ENCODE measurements at regions not wholly inside any gene's neighbourhood (a gene's known extent, or its start where the extent isn't known, plus 50 kb on each side); places are given as distances from the start of the nearest gene placed in this dataset.
"Not testable (repeated sequence)": the region's sequence is repeated elsewhere in the genome, so short reads cannot be mapped to it uniquely, and the experiment has no call there.

DNA sequence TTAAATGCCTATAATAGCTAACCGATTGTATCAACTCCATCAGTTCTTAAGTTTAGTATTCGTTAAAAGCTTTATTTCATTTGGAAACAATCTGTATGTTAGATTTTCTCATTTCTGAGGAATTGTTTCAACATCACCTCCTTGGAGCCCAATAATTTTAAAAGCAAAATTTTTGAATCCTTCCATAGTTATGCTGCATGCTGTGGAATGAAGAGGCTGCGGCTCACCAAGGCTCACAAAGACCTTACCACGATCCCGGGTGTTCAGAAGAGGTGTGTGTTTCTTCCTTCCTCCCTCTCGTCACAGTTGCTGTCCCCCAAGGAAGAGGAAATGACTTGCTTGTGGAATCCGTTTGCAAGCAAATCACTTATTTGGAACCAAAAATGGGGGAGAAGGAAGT, 143.8 kb downstream of the FGF1 start:
- ATAC-seq (no peak), DNase-seq (no peak)
- H3K4me3 Mint-ChIP-seq: no peak overlapping the region
- H3K4me1 Mint-ChIP-seq: peaks cover 2% of the 10 kb centered on the region
- H3K27me3 Mint-ChIP-seq: peaks cover 16% of the 10 kb centered on the region
- CTCF ChIA-PET: no interaction called here
- H3K9me3 Mint-ChIP-seq (ENCODE audit: low read depth): no peaks in the 10 kb centered on the region
- no peaks in the 10 kb centered on the region for H3K36me3 Mint-ChIP-seq
- no peak overlapping the region for H3K27ac Mint-ChIP-seq

DNA sequence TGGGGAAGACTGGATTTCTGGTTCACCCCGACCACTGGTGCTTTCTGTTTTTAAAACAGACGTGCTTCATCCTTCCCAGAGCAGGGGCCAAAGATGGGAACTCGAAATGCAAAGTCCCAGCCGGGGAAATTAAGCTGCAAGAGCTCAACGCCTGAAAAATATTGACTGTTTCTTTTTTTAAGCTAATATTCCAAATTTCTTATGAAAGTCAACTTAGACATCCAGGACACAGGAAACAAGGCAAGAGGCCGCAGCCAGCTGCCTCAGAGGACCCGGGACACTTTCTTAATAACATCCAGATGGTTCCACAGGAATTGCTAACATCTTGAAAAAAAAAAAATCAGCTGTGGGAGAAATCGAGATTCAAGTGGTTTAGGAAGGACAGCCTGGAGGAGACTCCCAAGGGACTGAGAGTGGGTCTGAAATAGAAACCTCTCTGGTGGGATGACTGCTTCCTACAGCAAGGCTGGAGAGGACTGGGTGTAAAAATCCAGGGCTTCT, 144.9 kb downstream of the FGF1 start:
- CTCF ChIA-PET: no interaction called here

DNA sequence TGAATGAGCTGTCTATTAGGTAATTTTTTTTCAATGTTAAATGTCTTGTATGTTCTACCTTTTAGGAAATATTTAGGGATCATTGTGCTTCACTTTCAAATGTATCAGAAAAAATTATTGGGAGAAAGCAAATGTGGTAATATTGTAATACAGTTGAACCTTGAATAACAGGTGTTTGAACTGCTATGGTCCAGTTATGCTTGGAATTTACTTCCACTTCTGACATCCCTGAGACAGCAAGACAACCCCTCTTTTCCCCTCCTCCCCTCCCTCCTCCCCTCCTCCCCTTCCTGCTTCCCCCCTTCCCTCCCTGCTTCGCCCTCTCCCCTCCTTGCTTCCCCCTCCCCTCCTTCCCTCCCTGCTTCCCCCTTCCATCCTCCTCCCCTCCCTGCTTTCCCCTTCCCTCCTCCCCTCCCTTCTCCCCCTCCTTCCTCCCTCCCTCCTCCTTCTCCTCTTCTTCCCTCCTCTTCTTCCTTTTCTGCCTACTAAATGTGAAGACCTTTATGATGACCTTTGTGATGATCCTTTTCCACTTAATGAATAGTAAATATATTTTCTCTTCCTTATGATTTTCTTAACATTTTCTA, 146.6 kb downstream of the FGF1 start:
- Mint-ChIP-seq H3K27me3 (peaks cover 16% of the 10 kb centered on the region), H3K9me3 (ENCODE audit: low read depth) (no peaks in the 10 kb centered on the region), H3K4me3 (no peak overlapping the region), H3K36me3 (no peaks in the 10 kb centered on the region), H3K4me1 (peaks cover 2% of the 10 kb centered on the region), H3K27ac (no peak overlapping the region)
- ATAC-seq: no peak
- DNase-seq: no peak
- CTCF ChIA-PET: no interaction called here

More for the DNA sequence above, 144.9 kb downstream of the FGF1 start:
- no peaks in the 10 kb centered on the region for H3K36me3 Mint-ChIP-seq
- H3K4me1 Mint-ChIP-seq: peaks cover 2% of the 10 kb centered on the region
- H3K27ac Mint-ChIP-seq: no peak overlapping the region
- ATAC-seq: no peak
- DNase-seq: no peak
- peaks cover 16% of the 10 kb centered on the region for H3K27me3 Mint-ChIP-seq
- H3K4me3 Mint-ChIP-seq: no peak overlapping the region
- no peaks in the 10 kb centered on the region for H3K9me3 Mint-ChIP-seq (ENCODE audit: low read depth)

DNA sequence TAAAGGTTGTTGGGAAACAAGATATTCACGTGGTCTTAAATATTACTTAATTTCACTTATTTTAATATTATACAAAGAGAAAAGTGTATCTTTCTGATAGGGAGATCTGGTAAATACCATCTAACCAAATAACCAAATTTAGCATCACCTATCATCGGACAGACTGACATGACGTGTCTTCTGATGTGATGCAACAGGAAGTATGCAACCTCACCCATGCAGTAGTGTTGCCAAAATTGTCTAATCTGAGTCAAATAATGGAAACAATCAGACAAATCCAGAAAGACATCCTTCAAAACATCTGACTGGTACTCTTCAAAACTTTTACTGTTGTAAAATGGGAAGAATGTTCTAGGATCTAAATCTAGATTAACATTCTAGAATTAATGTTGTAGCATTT, 148.0 kb downstream of the FGF1 start:
- CTCF ChIA-PET: no interaction called here
- Mint-ChIP-seq H3K4me1 (peaks cover 2% of the 10 kb centered on the region), H3K27ac (no peak overlapping the region), H3K9me3 (ENCODE audit: low read depth) (no peaks in the 10 kb centered on the region), H3K36me3 (no peaks in the 10 kb centered on the region), H3K27me3 (peaks cover 16% of the 10 kb centered on the region), H3K4me3 (no peak overlapping the region)
- no peak for ATAC-seq
- DNase-seq: no peak

DNA sequence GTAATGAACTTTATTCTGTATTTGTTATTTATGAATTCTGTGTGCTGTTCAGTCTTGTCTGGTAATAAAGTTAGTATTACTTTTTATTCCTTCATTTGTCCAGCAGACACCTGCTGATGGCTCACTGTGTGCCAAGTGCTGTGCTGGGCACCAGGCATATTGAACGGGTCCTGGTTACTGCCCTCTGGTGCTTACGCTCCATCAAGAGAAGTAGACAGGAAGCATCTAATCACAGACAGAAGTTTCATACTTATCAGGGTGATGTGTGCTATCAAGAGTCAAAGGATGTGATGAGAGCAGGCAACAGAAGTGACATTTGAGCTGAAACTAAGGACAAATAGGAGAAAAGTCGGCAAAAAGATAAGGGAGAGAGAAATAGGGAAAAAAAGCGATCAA, 153.1 kb downstream of the FGF1 start:
- ATAC-seq: no peak
- DNase-seq: no peak
- Mint-ChIP-seq H3K27me3 (no peaks in the 10 kb centered on the region), H3K27ac (no peak overlapping the region), H3K36me3 (no peaks in the 10 kb centered on the region), H3K4me1 (no peaks in the 10 kb centered on the region), H3K4me3 (no peak overlapping the region), H3K9me3 (ENCODE audit: low read depth) (no peaks in the 10 kb centered on the region)
- CTCF ChIA-PET: no interaction called here

DNA sequence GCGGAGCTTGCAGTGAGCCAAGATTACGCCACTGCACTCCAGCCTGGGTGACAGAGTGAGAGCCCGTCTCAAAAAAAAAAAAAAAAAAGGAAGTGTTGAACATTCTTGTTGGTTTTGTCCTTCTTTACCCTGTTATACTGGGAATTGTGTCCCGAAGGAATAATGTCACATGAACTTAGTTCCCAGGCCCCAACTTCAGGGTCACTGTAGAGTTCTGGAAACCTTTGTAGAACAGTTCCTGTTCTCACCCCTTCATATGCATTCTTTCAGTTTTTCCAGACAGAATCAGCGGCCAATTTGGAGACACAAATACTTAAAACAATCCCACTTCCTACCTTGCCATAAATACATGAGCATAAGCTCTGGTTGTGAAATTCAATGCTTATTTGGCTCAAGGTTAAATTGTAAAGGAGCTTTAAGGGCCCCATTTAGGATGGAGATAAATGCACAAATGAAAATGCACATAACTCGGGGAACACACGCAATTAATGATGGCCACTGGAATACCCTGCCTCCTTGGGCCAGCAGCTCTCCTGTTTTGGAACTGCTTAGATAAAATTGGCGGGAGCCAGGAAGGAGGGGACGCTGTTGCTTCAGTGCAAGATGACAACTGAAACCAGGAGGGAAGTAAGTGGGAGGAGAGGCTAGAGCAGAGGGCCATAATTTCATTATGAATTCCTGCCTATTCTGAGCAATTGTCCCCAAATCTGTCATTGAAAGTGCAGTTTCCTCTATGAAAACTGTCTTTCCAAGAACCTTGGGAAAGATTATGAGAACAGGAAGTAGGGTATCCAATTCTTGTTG, 153.7 kb downstream of the FGF1 start:
- Mint-ChIP-seq H3K36me3 (no peaks in the 10 kb centered on the region), H3K27me3 (no peaks in the 10 kb centered on the region), H3K4me3 (no peak overlapping the region), H3K9me3 (ENCODE audit: low read depth) (no peaks in the 10 kb centered on the region), H3K27ac (no peak overlapping the region), H3K4me1 (no peaks in the 10 kb centered on the region)
- ATAC-seq (no peak), DNase-seq (no peak)
- CTCF ChIA-PET: no interaction called here

DNA sequence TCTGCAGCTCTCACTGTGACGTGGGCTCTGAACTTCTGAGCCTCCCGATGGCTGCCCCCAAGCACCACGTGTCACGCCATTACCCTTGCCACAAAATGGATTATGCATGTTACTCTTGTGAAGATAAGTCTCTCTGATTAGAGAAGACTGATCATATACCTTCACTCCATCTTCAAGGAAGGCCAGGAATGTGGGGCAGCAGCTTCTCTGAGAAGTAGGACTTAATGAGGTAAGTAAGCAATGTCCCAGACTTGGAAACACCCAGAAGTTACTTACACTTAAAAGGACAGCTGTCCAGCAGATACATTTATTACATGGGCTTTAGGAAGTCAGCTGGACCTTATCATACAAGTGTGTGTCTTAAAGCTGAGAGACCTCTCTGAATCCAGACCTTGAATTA, 155.0 kb downstream of the FGF1 start:
- no peaks in the 10 kb centered on the region for H3K4me1 Mint-ChIP-seq
- ATAC-seq (no peak), DNase-seq (no peak)
- H3K9me3 Mint-ChIP-seq (ENCODE audit: low read depth): no peaks in the 10 kb centered on the region
- no peaks in the 10 kb centered on the region for H3K36me3 Mint-ChIP-seq
- CTCF ChIA-PET: no interaction called here
- no peak overlapping the region for H3K27ac Mint-ChIP-seq
- no peak overlapping the region for H3K4me3 Mint-ChIP-seq
- H3K27me3 Mint-ChIP-seq: no peaks in the 10 kb centered on the region

DNA sequence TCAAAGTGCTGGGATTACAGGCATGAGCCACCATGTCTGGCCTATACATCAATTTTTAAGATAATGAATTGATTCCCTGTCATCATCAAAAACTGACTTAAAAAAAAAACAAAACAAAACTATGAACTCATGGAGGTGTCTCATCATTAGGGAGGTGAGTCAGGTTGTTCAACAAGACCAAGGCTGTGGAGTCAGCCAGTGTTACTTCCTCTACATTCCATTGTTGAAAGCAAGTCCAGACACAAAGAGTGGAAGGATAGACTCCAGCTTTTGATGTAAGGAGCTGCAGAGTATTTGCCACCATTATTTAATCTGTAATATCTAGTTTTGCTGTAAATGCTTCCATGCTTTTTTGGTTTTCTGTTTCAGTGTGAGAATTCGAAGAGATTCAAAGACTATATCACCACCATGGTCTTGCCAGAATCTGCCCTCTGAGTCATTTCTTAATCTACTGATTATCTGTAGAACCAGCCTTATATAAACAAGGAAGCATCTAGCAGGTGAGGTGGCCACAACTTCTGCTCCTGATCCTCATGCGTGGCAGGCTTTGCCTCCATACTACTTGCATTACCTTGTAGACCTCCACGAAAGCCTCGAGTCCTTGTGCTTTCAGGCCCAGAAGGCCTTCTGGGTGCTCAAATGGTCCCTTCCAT, 156.1 kb downstream of the FGF1 start:
- Mint-ChIP-seq H3K27ac (no peak overlapping the region), H3K4me1 (no peaks in the 10 kb centered on the region), H3K9me3 (ENCODE audit: low read depth) (no peaks in the 10 kb centered on the region), H3K27me3 (no peaks in the 10 kb centered on the region), H3K36me3 (no peaks in the 10 kb centered on the region), H3K4me3 (no peak overlapping the region)
- CTCF ChIA-PET: no interaction called here
- DNase-seq (no peak), ATAC-seq (no peak)

DNA sequence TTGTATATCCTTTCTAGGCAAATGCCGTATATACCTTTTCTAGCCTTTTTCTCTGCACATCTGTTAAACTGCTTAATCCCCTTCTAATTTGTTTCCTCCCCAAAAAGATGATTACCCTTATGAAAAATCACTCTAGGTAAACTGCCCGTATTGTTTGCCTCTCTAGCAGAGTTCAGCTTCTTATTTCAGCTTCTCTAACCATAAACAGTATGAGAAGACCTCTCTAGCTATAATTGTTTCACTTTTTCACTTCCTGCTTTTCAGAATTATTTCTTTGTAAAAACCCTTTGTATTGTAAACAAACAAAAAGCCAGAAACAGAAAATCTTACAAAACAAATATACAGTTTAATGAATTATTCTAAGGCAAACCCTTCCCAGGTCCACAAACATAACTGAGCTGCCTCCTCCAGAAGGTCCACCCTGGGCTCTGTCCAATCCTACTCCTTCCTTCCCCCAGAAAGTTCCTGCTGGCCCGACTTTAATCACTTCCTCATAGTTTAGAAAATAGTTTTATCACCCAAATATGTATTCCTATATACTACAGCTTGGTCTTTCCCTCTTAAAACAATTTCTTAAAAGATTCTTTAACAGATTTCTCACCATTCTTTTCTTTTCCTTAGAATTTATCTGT, 158.1 kb downstream of the FGF1 start:
- H3K4me1 Mint-ChIP-seq: no peaks in the 10 kb centered on the region
- H3K36me3 Mint-ChIP-seq: no peaks in the 10 kb centered on the region
- H3K27ac Mint-ChIP-seq: no peak overlapping the region
- DNase-seq (no peak), ATAC-seq (no peak)
- no peaks in the 10 kb centered on the region for H3K9me3 Mint-ChIP-seq (ENCODE audit: low read depth)
- CTCF ChIA-PET: no interaction called here
- no peak overlapping the region for H3K4me3 Mint-ChIP-seq
- H3K27me3 Mint-ChIP-seq: peaks cover 4% of the 10 kb centered on the region

DNA sequence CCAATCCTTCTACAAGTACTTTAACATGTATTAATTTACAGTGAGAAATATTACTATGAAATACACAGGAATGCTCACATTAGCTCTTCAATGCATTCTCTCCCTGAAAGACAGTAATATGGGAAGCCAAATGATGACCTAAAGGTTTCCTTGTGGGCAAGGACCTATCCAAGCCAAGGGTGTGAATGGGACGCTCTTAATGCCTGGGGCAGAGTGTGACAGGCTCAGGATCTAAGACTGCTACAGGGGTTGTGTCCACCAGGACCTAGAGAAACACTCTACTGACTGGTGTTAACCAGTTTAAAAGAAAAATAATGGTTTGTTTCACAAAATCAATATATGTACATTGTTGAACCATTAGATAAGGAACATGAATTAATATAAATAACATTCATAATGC, 158.7 kb downstream of the FGF1 start:
- Mint-ChIP-seq H3K4me3 (no peak overlapping the region), H3K27ac (no peak overlapping the region), H3K36me3 (no peaks in the 10 kb centered on the region), H3K4me1 (no peaks in the 10 kb centered on the region), H3K9me3 (ENCODE audit: low read depth) (no peaks in the 10 kb centered on the region), H3K27me3 (peaks cover 4% of the 10 kb centered on the region)
- CTCF ChIA-PET: interaction anchor here (0.6 to 0.7 kb wide), 2 partner anchors 19 to 186 kb away, joined by 3 read pairs; no protein-coding TSS in a partner anchor
- ATAC-seq: no peak
- no peak for DNase-seq

DNA sequence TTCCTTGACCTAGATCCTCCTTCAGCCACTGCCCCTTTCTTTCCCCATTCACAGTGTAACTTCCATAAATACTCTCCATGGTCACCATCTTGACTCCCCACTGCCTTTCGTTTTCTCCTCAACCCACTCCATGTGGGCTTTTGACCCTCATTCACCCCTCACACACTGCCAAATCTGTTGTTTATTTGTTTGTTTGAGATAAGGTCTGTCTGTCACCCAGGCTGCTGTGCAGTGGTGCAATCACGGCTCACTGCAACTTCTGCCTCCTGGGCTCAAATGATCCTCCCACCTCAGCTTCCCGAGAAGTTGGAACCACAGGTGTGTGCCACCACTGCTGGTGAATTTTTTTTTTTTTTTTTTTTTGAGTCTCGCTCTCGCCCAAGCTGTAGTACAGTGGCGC, 162.9 kb downstream of the FGF1 start:
- CTCF ChIA-PET: no interaction called here
- Mint-ChIP-seq H3K4me1 (no peaks in the 10 kb centered on the region), H3K27me3 (peaks cover 9% of the 10 kb centered on the region), H3K27ac (no peak overlapping the region), H3K9me3 (ENCODE audit: low read depth) (no peaks in the 10 kb centered on the region), H3K4me3 (no peak overlapping the region), H3K36me3 (no peaks in the 10 kb centered on the region)
- ATAC-seq (no peak), DNase-seq (no peak)

DNA sequence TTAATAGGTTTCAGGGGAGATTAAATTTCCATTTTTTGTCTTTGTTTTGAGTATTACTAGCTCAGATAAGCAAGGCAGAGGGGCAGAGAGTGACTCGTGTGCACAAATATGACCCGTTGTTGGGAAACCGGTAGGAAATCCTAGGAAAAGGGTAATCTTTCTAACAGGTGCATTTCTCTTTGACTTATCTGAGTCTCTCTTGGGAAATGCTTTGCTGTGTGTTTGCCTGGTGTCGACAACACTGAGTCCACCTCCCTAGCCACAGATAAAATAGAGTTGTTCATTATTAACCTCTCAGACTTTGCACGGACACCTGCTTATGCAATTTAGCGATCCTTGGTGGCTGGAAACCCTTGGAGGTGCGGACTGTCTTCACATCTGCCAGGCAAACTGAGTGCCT, 164.2 kb downstream of the FGF1 start:
- DNase-seq (no peak), ATAC-seq (no peak)
- CTCF ChIA-PET: no interaction called here
- Mint-ChIP-seq H3K4me3 (no peak overlapping the region), H3K27ac (no peak overlapping the region), H3K36me3 (no peaks in the 10 kb centered on the region), H3K9me3 (ENCODE audit: low read depth) (no peaks in the 10 kb centered on the region), H3K27me3 (peaks cover 9% of the 10 kb centered on the region), H3K4me1 (no peaks in the 10 kb centered on the region)

DNA sequence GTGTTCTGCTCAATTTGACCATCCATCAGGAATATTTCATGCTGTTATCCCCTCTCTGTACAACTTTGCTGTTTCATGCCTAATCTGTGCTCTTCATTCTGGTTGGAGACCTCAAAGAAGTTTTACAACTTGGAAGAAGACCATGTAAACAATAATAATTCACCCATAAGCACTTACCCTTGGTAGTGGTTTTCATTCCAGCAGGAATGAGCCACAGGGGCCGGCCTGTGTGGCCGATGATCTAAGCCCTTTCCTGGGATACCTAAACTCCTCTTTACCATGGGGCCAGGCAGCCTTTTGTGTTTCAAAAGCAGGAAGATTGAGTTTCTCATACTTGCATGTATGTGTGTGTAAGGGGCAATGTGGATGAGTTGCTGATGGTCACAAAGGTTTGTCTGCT, 165.0 kb downstream of the FGF1 start:
- no peaks in the 10 kb centered on the region for H3K4me1 Mint-ChIP-seq
- peaks cover 9% of the 10 kb centered on the region for H3K27me3 Mint-ChIP-seq
- DNase-seq (no peak), ATAC-seq (no peak)
- CTCF ChIA-PET: no interaction called here
- no peak overlapping the region for H3K27ac Mint-ChIP-seq
- peaks cover 1% of the 10 kb centered on the region for H3K36me3 Mint-ChIP-seq
- no peaks in the 10 kb centered on the region for H3K9me3 Mint-ChIP-seq (ENCODE audit: low read depth)
- H3K4me3 Mint-ChIP-seq: no peak overlapping the region

DNA sequence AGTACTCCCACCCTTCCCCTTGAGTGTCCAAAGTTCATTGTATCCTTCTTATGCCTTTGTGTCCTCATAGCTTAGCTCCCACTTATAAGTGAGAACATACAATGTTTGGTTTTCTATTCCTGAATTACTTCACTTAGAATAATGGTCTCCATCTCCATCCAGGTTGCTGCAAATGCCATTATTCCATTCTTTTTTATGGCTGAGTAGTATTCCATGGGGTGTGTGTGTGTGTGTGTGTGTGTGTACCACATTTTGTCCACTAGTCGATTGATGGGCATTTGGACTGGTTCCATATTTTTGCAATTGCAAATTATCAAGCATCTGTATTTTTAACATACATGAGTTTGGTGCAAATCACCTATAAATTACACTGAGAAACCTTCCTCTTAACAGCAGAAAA, 166.0 kb downstream of the FGF1 start:
- DNase-seq; H3K36me3 Mint-ChIP-seq; H3K4me3 Mint-ChIP-seq; H3K9me3 Mint-ChIP-seq (ENCODE audit: low read depth); ATAC-seq; H3K4me1 Mint-ChIP-seq; H3K27me3 Mint-ChIP-seq; H3K27ac Mint-ChIP-seq: not testable (repeated sequence)
- CTCF ChIA-PET: interaction anchor here (0.7 to 1.0 kb wide), 2 partner anchors 112 to 368 kb away, joined by 4 read pairs; no protein-coding TSS in a partner anchor

Data from activated CD8-positive, alpha-beta memory T cell treated with anti-CD3 and anti-CD28 coated beads, Interleukin-2, amount 10 ng/mL, durations not matched to agents 7 days and 5 days (primary cell).